AG10803 (cell line): ENCODE measurements at regions not wholly inside any gene's neighbourhood (a gene's known extent, or its start where the extent isn't known, plus 50 kb on each side); places are given as distances from the start of the nearest gene placed in this dataset.
"Not testable (repeated sequence)": the region's sequence is repeated elsewhere in the genome, so short reads cannot be mapped to it uniquely, and the experiment has no call there.

Experiments
- DNase-seq: peaks from one replicate; pipeline ENCODE4 v3.0.0; 2010; ENCODE audit warnings: low read depth
- H3K4me3 ChIP-seq: 2 replicates; pipeline ENCODE4 v1.5.1; 2011; ENCODE audit warnings: mild to moderate bottlenecking, low read length, control low read depth
- TF ChIP-seq, protein P1 (sequence below): conservative IDR thresholded peaks from 2 replicates; pipeline ENCODE4 v1.5.1; 2011; ENCODE audit warnings: mild to moderate bottlenecking, low read length, control low read depth, inconsistent platforms

DNA sequence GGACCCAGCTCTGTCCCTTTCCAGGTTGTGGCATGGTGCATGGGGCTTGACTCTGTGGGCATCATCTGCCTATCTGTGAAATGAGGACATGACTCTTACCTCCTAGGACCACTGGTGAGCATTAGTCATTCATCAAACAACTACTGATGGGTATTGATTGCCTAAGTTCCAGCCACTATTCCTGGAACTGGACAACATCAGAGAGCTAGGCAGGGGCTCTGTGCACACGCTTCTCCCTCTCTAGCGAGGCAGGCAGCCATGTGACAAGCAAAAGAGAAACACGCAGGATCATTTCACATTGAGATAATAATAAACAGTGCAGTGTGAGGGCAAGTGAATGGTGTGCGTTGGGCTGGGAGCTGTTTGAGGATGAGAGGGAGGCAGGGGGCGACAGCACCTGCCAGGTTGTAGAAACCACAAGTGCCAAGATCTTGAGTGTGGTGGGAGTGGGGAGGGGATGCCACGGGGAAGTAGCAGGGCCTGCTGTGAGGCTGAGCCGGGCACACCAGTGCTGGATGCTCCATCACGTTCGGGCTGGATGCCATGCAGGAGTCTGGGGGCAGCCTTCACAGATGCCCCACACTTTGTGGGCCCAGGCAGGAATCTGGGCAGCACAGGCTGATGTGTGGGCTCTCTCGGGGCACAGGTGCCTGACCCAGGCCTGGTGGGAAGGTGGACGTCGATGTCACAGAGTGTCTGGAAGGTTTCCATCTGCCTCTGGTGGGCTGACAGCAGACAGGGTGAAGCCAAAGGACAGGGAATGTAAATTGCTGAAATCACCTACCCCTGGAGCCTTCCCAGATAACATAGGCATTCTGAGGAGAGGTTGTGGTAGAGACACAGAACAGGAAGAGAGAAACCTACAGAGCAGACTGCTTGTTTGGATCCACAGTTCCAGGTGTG is 405.5 kb downstream of the RPS24 start:
- no peak for DNase-seq
- TF ChIP-seq, protein P1, sequence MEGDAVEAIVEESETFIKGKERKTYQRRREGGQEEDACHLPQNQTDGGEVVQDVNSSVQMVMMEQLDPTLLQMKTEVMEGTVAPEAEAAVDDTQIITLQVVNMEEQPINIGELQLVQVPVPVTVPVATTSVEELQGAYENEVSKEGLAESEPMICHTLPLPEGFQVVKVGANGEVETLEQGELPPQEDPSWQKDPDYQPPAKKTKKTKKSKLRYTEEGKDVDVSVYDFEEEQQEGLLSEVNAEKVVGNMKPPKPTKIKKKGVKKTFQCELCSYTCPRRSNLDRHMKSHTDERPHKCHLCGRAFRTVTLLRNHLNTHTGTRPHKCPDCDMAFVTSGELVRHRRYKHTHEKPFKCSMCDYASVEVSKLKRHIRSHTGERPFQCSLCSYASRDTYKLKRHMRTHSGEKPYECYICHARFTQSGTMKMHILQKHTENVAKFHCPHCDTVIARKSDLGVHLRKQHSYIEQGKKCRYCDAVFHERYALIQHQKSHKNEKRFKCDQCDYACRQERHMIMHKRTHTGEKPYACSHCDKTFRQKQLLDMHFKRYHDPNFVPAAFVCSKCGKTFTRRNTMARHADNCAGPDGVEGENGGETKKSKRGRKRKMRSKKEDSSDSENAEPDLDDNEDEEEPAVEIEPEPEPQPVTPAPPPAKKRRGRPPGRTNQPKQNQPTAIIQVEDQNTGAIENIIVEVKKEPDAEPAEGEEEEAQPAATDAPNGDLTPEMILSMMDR: no peak
- H3K4me3 ChIP-seq: no peak overlapping the region

DNA sequence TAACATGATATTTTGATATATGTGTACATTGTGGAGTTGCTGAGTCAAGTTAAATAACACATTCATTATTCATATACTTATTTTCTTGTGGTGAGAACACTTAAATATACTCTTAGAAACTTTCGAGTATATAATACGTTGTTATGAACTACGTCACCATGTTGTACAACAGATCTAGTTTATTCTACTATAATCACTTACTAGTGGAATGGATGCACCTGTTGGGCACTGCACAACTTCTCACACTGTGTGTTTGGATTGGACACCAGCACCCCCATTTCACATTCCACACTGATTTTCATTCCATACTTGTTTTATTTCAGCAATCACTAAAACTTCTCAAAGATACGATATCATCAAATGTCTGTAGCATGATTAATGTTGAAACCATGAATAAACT is 407.3 kb downstream of the RPS24 start:
- H3K4me3 ChIP-seq: no peak overlapping the region
- DNase-seq: no peak
- TF ChIP-seq, protein P1: no peak

DNA sequence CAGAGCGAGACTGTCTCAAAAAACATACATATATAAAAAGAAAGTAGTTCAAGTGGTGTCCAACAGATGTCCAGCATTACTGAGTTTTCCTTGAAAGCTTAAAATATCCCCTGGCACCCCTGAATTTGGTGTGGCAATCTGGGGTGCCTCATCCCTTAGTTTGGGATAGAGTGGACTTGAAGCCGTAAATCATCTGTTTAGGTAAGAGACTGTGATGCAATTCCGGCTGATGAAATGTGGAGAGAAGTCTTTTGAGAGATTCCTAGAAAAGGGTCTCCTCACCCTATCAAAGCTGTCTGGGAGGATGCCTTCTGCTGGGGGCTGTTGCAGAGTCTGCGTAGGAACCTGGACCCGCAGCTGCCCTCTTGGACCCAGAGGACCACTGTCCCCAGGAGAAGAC is 408.0 kb downstream of the RPS24 start:
- TF ChIP-seq, protein P1: no peak
- DNase-seq: peak; percentile 31
- no peak overlapping the region for H3K4me3 ChIP-seq

DNA sequence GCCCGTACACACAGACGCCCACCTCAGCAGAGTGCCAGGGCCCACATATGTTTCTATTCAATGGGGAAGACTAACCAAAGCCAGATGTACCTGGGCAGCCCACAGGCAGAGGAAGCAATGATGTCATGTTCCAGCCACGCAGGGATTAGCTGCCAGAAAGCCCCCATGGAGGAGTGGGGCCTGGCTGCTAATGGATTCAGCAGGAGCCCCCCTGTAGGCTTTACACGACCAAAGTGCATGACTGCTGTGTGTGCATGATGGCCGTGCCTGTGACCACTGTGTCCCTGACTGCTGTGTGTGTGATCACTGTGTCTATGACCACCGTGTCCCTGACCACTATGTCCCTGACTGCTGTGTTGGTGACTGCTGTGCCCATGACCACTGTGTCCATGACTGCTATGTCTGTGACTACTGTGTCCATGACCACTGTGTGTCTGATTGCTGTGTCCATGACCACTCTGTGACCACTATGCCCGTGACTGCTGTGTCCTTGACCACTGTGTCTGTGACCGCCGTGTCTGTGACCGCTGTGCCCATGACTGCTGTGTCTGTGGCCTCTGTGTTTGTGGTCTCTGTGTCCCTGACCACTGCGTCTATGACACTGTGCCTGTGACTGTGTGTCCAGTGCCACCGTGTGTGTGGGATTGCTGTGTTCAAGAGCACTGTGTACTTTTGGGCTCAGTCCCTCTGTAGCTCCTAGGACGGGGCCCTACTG is 409.3 kb downstream of the RPS24 start:
- TF ChIP-seq, protein P1: no peak
- H3K4me3 ChIP-seq: no peak overlapping the region
- DNase-seq: no peak

DNA sequence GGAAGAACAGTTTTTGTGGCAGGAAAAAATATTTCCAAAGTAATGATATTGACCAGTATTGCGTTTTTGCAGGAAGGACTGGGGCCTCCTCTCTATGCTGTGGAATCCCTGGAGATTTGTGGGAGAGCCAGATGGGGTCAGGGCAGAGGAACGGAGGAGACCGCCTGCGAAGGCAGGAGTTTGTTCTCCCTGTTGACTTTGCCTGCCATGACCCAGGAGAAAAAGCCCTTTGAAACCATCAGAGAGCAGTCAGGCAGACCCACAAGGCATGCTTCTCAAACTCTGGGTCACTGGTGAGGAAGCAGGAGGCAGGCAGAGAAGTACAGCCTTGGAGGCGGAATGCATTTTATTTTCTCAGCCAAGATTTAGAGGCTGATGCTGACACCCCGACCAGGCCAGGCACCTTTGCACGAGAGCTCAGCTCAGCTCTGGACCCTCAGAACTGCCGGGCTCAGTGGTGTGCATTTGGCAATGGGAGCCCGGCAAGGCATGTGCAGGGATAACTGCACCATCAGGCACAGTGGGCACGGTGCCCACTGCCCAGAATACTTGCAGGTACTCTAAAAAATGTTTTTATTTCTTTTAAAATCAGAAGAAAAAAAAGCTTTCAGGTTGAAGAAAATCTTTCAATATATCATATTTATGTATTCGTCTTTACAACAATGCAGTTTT is 410.4 kb downstream of the RPS24 start:
- no peak for DNase-seq
- TF ChIP-seq, protein P1: no peak
- no peak overlapping the region for H3K4me3 ChIP-seq

DNA sequence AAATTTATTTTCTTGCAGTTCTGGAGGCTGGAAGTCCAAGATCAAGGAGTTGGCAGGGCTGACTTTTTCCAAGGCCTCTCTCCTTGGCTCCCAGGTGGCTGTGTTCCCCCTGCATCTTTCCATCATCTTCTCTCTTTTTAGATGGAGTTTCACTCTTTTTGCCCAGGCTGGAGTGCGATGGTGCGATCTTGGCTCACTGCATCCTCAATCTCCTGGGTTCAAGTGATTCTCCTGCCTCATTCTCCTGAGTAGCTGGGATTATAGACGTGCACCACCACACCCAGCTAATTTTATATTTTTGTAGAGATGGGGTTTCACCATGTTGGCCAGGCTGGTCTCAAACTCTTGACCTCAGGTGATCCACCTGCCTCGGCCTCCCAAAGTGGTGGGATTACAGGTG is 411.1 kb downstream of the RPS24 start:
- not testable (repeated sequence) for H3K4me3 ChIP-seq, DNase-seq

DNA sequence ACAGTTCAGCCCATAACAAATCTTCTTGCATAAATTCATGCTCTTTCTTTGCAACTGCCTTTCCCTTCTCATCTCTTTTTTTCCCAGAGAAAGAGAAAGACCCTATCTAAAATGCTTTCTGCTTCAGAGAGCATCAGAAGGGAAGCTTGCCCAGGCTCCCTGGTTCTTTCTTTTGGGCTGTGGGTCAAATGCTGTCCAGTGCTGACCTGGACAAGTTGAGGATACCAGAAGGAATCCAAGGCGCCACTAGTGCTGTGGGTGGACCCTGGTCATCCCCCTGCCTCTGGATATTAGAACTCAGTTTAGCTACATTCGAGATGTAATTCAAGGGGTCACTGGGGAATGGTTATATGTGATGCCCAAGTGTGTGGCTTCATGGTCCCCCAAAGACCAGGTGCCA is 411.6 kb downstream of the RPS24 start:
- H3K4me3 ChIP-seq: no peak overlapping the region
- DNase-seq: no peak
- TF ChIP-seq, protein P1: no peak
